Middle frontal gyrus (tissue), 1 donor: ENCODE measurements at regions not wholly inside any gene's neighbourhood (a gene's known extent, or its start where the extent isn't known, plus 50 kb on each side); places are given as distances from the start of the nearest gene placed in this dataset.
A peak's percentile ranks its signal among the peaks of the same experiment; 100 is the strongest.

Source experiments
- DNase-seq: peaks from one replicate; pipeline ENCODE4 v3.0.0-alpha.2; 2015; ENCODE audit warnings: low spot score; ENCODE audit errors: extremely low spot score

GRCh38 chr18:45168866-45169600, 446.2 kb upstream of the SLC14A2 start:
- no peak for DNase-seq

DNA sequence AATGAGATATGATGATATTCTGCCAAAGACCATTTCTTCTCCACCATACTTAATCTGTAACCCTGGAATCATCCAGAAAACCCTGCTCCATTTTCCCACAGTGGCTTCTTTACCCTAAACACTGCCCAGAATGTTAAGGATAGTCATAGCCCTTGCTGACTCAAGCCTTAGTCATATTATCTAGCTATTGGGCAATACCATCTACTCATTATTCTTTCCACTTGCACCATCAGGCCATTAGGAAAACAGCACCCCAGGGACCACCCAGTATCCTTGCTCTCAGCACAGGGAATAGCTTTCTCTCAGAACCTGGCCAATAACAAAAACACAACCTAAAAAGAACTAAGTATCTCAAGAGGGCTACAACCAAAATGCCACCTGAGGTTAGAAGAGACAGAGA, 445.7 kb upstream of the SLC14A2 start:
- no peak for DNase-seq

GRCh38 chr18:45171679-45172191, 443.5 kb upstream of the SLC14A2 start:
- no peak for DNase-seq

GRCh38 chr18:45173327-45173726, 441.9 kb upstream of the SLC14A2 start:
- no peak for DNase-seq

DNA sequence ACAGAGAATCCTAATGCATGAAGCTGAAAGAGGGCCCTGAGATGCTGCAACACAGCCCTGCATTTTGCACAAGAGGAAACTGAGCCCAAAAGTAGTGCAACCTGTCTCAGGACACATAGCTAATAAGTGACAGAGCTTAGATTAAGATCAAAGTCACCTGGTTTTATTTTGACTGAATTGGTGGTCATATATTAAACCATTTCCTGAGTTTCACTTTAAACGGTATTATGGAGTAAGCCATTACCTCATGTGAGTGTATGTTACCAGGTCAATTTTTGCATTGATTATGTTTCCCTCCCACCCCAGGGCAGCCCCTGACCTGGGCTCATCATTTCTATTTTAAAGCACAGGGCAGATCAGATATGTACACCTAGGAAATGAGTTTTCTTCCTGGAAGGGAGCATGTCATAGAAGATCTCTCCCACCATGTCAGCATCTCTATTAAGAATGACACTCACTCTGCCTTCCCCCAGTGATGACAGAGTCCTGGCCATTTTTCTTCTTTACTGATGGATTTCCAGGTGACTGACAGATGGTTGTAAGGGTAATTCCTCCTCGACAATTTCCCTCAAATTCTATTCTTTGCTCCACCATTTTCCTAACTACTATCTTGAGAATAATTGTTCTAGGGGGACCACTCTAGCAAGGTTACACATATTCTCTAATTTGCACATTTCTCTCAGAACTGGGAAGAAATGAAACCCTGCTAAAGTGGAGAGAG, 441.3 kb upstream of the SLC14A2 start:
- DNase-seq: no peak

DNA sequence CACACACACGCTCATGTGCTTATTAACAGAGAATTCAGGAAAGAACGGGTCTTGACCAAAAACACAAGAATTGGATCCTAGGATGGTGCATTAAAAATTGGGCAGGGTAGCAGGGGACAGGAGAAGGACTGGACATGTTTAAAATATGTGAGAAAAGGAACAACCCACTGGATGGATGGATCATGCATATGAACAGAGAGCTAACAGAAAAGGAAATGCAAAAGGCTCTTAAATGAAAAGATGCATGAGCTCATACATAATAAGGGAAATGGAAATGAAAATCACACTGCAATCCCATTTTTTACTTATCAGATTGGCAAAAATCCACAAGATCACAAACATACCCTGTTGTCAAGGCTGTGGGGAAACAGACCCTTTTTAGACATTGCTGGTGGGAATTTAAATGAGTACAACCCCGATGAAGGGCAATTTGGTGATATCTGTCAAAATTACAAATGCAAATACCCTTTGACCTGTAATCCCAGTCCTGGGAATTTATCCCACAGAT, 440.6 kb upstream of the SLC14A2 start:
- DNase-seq: no peak

GRCh38 chr18:45175511-45175910, 439.8 kb upstream of the SLC14A2 start:
- no peak for DNase-seq

- no peak for DNase-seq
Observed at GRCh38 chr18:45186832-45187231, 428.4 kb upstream of the SLC14A2 start.

DNA sequence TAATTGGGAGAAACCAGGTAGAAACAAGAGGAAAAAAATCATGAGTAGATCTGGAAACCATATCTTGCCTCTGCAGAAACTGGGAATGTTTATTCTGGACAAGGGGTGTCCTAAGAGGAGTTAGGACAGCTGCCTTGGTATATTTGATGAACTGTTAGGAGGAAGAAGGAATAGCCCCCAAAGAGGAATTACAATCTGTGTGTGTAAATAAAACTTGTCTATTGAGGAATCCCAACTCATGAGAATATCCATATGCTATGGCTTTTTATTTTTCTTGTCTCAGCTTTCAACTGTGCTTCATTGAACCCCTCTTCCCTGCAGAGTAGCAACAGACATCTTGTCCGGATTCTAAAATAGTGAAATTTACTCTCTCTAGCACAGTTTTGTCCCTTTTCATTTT, 423.5 kb upstream of the SLC14A2 start:
- DNase-seq: no peak

GRCh38 chr18:45197526-45197970, 417.7 kb upstream of the SLC14A2 start:
- DNase-seq: no peak

DNA sequence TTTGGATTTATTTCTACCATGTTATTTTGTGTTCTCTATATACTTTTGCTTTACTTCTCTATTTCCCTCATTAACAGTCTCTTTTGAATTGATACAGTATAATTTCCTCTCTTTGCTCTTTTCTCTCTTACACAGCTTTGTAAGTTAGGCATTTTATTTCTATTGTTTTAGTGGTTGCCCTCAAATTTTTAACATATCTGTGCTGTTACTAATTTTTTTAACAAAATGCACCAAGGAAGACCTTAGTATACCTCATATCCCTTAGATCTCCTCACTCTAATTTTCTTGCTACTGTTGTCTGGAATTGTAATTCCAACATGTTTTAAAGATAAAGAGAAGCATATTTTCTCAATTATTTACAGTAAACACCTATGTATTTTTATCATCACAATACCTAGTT, 416.8 kb upstream of the SLC14A2 start:
- DNase-seq: no peak

DNA sequence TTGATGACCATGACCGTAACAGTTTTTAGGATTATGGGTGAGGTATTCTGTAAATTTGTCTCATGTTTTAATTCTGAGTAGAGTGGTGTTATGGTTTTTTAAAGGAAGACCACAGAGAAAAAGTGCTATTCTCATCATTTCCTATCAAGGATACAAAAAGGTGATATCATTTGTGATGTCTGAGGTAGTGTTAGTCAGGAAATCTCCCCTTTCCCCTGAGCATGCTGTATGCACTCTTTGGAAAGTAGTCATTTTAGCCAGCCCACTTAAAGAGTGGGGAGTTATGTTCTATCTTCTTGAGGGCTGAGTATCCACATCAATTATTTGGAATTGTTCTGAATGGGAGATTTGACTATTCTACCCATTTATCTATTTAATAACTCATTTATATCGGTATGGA, 414.2 kb upstream of the SLC14A2 start:
- DNase-seq: no peak

DNA sequence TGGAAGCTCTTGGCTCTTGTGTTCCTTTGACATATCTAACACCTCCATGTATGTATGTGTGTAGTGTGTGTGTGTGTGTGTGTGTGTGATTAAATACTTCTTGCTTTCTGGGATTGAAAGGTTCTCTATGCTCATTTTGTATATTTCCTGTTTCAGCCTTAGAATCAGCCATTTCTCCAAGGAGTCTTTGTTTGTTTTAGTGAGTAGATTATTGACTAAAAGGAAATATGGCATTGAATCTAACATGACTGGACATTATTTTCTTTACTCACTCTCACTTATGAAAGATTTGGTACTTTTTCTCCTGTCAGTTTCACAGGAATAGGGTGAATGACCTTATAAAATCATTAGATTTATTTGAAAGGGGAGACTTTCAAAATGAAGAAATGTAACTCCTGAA, 413.8 kb upstream of the SLC14A2 start:
- no peak for DNase-seq

DNA sequence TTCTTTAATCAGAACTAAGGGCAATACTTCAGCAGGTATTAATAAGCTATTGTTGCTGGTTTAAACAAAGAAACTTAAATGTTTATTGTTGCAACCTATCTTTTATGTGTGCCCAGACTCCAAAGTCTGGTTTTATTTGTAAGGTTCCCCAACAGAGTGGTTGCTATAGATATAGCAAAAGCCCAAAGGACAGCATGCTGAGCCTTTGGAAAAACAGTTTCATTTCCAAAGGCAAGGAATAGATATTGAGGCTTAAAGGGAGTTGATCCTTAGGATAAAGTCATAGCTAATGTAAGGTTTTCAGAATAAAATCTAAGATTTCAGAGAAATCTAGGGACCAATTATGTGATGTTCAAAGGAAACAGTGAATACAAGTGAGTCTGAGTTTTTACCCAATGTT, 413.2 kb upstream of the SLC14A2 start:
- DNase-seq: no peak

- DNase-seq: no peak
Observed at GRCh38 chr18:45203677-45204076, 411.6 kb upstream of the SLC14A2 start.

- DNase-seq: no peak
Observed at GRCh38 chr18:45207328-45207727, 407.9 kb upstream of the SLC14A2 start.

- no peak for DNase-seq
Observed at GRCh38 chr18:45208164-45208563, 407.1 kb upstream of the SLC14A2 start.

- DNase-seq: peak; percentile 27
Observed at GRCh38 chr18:45212181-45213039, 402.9 kb upstream of the SLC14A2 start.

DNA sequence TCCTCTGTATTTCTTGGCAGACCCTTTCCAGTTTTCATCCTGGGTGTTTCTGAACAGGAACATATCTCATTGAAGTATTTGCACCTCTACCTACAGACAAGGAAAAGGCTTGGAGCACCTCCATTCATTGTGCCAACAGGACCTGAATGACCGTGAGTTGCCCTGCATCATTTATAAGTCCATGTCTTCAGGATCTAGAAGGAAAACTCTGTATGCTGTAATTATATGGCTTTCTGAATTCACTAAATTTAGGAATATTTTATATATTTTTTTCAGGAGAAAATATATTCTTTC, 402.3 kb upstream of the SLC14A2 start:
- no peak for DNase-seq

DNA sequence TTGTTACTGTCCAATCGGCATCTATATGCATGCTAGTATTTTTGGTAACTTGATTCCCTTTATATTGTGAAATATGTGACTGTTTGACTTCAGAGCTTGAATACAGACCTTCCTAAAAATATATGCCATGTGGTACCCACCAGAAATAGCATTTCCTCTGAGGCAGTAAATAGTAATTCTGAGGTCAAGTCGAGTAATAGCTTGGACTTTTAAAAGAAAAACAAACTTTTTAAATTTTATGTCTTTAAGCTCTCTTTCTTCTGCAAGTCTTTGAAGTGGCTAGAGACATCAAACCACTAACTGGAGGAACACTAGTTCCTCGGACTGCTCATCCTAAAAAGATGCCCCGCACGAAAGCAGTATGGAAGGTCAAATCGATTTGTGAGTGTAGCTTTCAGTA, 396.8 kb upstream of the SLC14A2 start:
- DNase-seq: no peak

DNA sequence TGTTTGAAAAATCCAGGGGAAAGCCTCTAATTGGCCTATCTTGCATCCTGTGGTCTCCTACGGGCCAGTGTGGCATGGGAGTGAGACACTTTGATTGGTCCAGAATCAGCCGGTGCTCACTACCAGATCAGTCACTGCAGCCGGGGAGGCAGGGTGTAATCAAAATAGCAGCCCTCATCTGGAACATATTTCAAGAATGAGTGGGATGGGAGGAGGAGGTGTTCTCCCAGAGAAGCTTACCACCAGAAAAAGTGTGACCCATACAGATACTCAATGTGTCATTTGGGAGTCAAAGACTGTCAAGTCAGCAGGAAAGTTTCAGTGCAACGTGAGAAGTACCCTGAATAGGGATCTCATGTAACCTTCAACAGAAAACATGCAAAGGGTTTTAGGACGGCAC, 393.9 kb upstream of the SLC14A2 start:
- no peak for DNase-seq

DNA sequence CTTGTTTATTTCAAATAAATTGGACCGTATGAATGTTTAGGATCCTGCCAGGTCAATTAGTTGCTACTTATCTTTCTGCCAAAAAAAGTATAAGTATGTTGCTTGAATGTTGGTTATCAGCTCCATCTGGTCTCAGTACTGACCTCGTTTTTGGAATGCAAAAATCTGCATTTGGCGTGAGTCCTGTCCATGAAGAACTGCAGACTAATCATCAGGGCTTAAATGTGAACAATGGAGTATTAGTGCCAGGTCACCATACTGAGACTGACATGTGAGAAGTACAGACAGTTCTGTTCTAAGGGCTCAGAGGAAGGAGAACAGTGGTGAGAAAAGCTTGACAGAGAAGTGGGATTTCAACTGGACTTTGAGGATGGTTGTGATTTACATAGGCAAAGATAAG, 393.1 kb upstream of the SLC14A2 start:
- no peak for DNase-seq
